SK-N-SH treated with all-trans-retinoic acid at 6 μM for 48 hours (cell line): ENCODE measurements at regions not wholly inside any gene's neighbourhood (a gene's known extent, or its start where the extent isn't known, plus 50 kb on each side); places are given as distances from the start of the nearest gene placed in this dataset.

Source experiments
- ESRRG ChIP-seq: fragments of 250-450 bp; sonication (Bioruptor Pico); IDR thresholded peaks from 2 replicates; pipeline ENCODE4 v1.6.1; 2021; ENCODE audit warnings: mild to moderate bottlenecking
- ISL1 ChIP-seq: fragments of 250-450 bp; sonication (Bioruptor Pico); IDR thresholded peaks from 2 replicates; pipeline ENCODE4 v2.1.2; 2022; ENCODE audit warnings: mild to moderate bottlenecking, moderate library complexity
- PATZ1 ChIP-seq: fragments of 250-450 bp; sonication (Bioruptor Pico); IDR thresholded peaks from 2 replicates; pipeline ENCODE4 v1.8.0; 2020; ENCODE audit warnings: mild to moderate bottlenecking, moderate library complexity, borderline replicate concordance
- PPARA ChIP-seq: fragments of 250-450 bp; sonication (Bioruptor Pico); IDR thresholded peaks from 2 replicates; pipeline ENCODE4 v1.5.0; 2020; ENCODE audit warnings: mild to moderate bottlenecking, borderline replicate concordance
- RARB ChIP-seq: fragments of 250-450 bp; sonication (Bioruptor Pico); IDR thresholded peaks from 2 replicates; pipeline ENCODE4 v1.8.0; 2021; ENCODE audit warnings: mild to moderate bottlenecking, moderate library complexity
- SNAI2 ChIP-seq: fragments of 250-450 bp; sonication (Bioruptor Pico); IDR thresholded peaks from 2 replicates; pipeline ENCODE4 v1.5.0; 2020; ENCODE audit warnings: mild to moderate bottlenecking, moderate library complexity
- TOX ChIP-seq: fragments of 250-450 bp; sonication (Bioruptor Pico); IDR thresholded peaks from 2 replicates; pipeline ENCODE4 v1.8.0; 2021; ENCODE audit warnings: mild to moderate bottlenecking, moderate library complexity, borderline replicate concordance
- ZC3H10 ChIP-seq: fragments of 250-450 bp; sonication (Bioruptor Pico); IDR thresholded peaks from 2 replicates; pipeline ENCODE4 v1.5.1; 2021; ENCODE audit warnings: mild to moderate bottlenecking, moderate library complexity
- ZFP3 ChIP-seq: fragments of 250-450 bp; sonication (Bioruptor Pico); IDR thresholded peaks from 2 replicates; pipeline ENCODE4 v1.5.0; 2020; ENCODE audit warnings: mild to moderate bottlenecking, moderate library complexity
- ZFP30 ChIP-seq: fragments of 450-650 bp; formaldehyde crosslinking; IDR thresholded peaks from 2 replicates; pipeline ENCODE4 v1.5.0; 2022; ENCODE audit warnings: mild to moderate bottlenecking, moderate library complexity
- ZNF565 ChIP-seq: fragments of 450-650 bp; formaldehyde crosslinking; conservative IDR thresholded peaks from 2 replicates; pipeline ENCODE4 v1.5.0; 2020; ENCODE audit warnings: low read depth, mild to moderate bottlenecking, moderate library complexity
- TF ChIP-seq, protein P1 (sequence below): fragments of 250-450 bp; sonication (Bioruptor Pico); IDR thresholded peaks from 2 replicates; pipeline ENCODE4 v1.5.0; 2020; ENCODE audit warnings: mild to moderate bottlenecking, moderate library complexity
- TF ChIP-seq, protein P2 (sequence below): fragments of 250-450 bp; sonication (Bioruptor Pico); IDR thresholded peaks from 2 replicates; pipeline ENCODE4 v1.5.1; 2020; ENCODE audit warnings: low read depth, mild to moderate bottlenecking, moderate library complexity

DNA sequence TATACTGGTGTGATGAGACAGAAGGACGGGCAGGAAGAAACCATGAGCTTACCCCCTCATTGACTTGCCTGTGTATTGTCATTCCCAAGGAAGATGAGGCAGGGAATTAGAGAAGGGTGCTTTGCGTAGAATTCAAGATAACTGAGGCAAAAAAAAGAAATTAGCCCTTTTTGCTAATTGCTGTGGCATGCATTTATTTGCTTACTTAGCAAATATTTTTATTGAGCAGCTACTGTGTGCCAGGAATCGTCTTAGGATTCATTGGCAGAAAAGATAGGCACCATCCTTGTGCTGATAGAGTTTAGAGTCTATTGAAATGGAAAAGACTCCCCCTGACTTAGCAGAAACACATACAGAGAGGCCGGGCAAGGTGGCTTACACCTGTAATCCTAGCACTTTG is 541.9 kb downstream of the TMEM114 start:
- TF ChIP-seq PPARA (CRISPR knock-in tag) (no peak), PATZ1 (CRISPR knock-in tag) (no peak), ESRRG (no peak), TOX (CRISPR knock-in tag) (no peak), ZFP3 (CRISPR knock-in tag) (no peak), ZFP30 (CRISPR knock-in tag) (no peak), RARB (no peak), SNAI2 (no peak), ZC3H10 (CRISPR knock-in tag) (no peak), ZNF565 (no peak), ISL1 (CRISPR knock-in tag) (no peak)
- TF ChIP-seq, protein P1, sequence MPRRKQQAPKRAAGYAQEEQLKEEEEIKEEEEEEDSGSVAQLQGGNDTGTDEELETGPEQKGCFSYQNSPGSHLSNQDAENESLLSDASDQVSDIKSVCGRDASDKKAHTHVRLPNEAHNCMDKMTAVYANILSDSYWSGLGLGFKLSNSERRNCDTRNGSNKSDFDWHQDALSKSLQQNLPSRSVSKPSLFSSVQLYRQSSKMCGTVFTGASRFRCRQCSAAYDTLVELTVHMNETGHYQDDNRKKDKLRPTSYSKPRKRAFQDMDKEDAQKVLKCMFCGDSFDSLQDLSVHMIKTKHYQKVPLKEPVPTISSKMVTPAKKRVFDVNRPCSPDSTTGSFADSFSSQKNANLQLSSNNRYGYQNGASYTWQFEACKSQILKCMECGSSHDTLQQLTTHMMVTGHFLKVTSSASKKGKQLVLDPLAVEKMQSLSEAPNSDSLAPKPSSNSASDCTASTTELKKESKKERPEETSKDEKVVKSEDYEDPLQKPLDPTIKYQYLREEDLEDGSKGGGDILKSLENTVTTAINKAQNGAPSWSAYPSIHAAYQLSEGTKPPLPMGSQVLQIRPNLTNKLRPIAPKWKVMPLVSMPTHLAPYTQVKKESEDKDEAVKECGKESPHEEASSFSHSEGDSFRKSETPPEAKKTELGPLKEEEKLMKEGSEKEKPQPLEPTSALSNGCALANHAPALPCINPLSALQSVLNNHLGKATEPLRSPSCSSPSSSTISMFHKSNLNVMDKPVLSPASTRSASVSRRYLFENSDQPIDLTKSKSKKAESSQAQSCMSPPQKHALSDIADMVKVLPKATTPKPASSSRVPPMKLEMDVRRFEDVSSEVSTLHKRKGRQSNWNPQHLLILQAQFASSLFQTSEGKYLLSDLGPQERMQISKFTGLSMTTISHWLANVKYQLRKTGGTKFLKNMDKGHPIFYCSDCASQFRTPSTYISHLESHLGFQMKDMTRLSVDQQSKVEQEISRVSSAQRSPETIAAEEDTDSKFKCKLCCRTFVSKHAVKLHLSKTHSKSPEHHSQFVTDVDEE (CRISPR knock-in tag), result no peak
- TF ChIP-seq, protein P2, sequence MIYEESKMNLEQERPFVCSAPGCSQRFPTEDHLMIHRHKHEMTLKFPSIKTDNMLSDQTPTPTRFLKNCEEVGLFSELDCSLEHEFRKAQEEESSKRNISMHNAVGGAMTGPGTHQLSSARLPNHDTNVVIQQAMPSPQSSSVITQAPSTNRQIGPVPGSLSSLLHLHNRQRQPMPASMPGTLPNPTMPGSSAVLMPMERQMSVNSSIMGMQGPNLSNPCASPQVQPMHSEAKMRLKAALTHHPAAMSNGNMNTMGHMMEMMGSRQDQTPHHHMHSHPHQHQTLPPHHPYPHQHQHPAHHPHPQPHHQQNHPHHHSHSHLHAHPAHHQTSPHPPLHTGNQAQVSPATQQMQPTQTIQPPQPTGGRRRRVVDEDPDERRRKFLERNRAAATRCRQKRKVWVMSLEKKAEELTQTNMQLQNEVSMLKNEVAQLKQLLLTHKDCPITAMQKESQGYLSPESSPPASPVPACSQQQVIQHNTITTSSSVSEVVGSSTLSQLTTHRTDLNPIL (CRISPR knock-in tag), result no peak
